PFSK-1 (cell line): ENCODE measurements at regions not wholly inside any gene's neighbourhood (a gene's known extent, or its start where the extent isn't known, plus 50 kb on each side); places are given as distances from the start of the nearest gene placed in this dataset.

Source experiments
- FOXP2 ChIP-seq: optimal IDR thresholded peaks from 2 replicates; pipeline ENCODE3; 2011; ENCODE audit warnings: borderline replicate concordance, control low read depth, inconsistent platforms; ENCODE audit not compliant: insufficient read depth; ENCODE audit errors: extremely low read length, extremely low read depth
- POLR2AphosphoS5 ChIP-seq: IDR thresholded peaks from 2 replicates; pipeline ENCODE4 v1.6.1; 2012; ENCODE audit warnings: low read depth, mild to moderate bottlenecking, control low read depth, low read length, moderate library complexity
- SIN3A ChIP-seq: IDR thresholded peaks from 2 replicates; pipeline ENCODE4 v1.6.1; 2012; ENCODE audit warnings: mild to moderate bottlenecking, low read length, moderate library complexity, borderline replicate concordance; ENCODE audit not compliant: insufficient read depth
- TAF1 ChIP-seq: IDR thresholded peaks from 2 replicates; pipeline ENCODE4 v1.6.1; 2012; ENCODE audit warnings: low read length, control low read depth, borderline replicate concordance; ENCODE audit not compliant: insufficient read depth
- TF ChIP-seq, protein P1 (sequence below), 2 experiments: IDR thresholded peaks; 2 replicates each; pipeline versions ENCODE4 v1.6.1 to v1.8.0; 2011 to 2012; ENCODE audit warnings: low read depth in 2 of 2, low read length in 2 of 2, control low read depth in 1 of 2, inconsistent platforms in 1 of 2, mild to moderate bottlenecking in 1 of 2, moderate library complexity in 1 of 2; ENCODE audit not compliant: insufficient read depth in 1 of 2

DNA sequence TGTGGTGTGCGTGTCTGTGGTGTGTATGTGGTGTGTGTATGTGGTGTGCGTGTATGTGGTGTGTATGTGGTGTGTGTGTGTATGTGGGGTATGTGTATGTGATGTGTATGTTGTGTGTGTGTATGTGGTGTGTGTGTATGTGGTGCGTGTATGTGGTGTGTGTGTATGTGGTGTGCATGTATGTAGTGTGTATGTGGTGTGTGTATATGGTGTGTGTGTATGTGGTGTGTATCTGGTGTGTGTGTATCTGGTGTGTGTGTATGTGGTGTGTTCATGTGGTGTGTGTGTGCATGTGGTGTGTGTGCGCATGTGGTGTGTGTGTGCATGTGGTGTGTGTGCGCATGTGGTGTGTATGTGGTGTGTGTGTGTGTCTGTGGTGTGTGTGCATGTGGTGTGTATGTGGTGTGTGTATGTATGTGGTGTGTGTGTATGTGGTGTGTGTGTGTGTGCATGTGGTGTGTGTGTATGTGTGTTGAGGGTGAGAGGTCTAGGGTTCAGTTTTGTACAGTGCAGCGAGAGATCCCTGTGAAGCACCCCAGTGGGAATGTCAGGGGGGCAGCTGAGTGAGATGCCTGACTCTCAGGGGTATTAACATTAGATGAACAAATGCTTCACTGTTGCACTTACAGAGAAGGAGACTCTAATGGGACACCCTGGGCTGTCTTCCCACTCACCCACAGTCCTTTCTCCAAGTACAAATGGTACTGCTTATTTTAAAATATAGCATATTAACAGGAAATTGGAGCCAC, 61.3 kb upstream of the MEDAG start:
- TF ChIP-seq SIN3A = no peak
- TF ChIP-seq, protein P1, sequence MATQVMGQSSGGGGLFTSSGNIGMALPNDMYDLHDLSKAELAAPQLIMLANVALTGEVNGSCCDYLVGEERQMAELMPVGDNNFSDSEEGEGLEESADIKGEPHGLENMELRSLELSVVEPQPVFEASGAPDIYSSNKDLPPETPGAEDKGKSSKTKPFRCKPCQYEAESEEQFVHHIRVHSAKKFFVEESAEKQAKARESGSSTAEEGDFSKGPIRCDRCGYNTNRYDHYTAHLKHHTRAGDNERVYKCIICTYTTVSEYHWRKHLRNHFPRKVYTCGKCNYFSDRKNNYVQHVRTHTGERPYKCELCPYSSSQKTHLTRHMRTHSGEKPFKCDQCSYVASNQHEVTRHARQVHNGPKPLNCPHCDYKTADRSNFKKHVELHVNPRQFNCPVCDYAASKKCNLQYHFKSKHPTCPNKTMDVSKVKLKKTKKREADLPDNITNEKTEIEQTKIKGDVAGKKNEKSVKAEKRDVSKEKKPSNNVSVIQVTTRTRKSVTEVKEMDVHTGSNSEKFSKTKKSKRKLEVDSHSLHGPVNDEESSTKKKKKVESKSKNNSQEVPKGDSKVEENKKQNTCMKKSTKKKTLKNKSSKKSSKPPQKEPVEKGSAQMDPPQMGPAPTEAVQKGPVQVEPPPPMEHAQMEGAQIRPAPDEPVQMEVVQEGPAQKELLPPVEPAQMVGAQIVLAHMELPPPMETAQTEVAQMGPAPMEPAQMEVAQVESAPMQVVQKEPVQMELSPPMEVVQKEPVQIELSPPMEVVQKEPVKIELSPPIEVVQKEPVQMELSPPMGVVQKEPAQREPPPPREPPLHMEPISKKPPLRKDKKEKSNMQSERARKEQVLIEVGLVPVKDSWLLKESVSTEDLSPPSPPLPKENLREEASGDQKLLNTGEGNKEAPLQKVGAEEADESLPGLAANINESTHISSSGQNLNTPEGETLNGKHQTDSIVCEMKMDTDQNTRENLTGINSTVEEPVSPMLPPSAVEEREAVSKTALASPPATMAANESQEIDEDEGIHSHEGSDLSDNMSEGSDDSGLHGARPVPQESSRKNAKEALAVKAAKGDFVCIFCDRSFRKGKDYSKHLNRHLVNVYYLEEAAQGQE (IDR thresholded peaks at IDR 0.05; ENCODE audit: insufficient read depth in 1 of 2, low read depth in 2 of 2, low read length in 2 of 2) = no peak
- TF ChIP-seq TAF1 = no peak
- TF ChIP-seq FOXP2 = no peak
- TF ChIP-seq POLR2AphosphoS5 = no peak

DNA sequence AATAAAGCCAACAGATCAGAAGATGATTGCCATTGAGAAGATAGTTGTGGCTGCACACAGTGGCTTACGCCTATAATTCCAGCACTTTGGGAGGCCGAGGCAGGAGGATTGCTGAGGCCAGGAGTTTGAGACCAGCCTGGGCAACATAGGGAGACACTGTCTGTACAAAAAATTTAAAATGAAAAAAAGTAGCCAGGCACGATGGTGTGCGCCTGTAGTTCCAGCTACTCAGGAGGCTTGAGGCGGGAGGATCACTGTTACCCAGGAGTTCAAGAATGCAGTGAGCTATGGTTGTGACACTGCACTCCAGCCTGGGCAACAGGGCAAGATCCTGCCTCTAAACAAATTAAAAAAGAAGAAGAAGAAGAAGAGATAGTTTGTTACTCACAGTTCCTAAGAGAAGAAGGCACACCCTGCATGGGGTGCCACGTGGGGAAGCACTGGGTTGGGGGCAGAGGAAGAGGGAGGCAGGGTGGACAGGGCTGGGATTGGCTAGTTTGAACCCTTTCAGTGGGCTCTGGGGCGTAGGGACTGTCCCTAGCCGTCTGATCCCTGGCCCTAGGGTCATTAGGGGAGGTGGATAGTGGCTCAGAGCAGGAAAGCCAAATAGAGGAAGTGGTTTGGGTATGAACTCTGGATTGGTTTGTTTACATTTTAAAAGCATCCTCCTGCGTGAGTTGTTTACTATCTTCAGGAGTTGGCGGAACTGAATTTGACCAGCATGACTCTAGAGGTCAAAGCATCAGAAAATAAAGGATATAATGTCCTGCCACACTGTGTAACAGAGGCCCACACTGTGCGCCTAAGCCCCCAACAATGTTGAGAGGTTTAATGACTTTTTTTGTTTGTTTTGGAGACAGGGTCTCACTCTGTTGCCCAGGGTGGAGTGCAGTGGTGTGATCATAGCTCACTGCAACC, 60.5 kb upstream of the MEDAG start:
- TF ChIP-seq, protein P1 (IDR thresholded peaks at IDR 0.05; ENCODE audit: insufficient read depth in 1 of 2, low read depth in 2 of 2, low read length in 2 of 2) = no peak
- no peak for TF ChIP-seq TAF1
- TF ChIP-seq SIN3A = no peak
- TF ChIP-seq FOXP2 = peak; percentile 21
- TF ChIP-seq POLR2AphosphoS5 = no peak

DNA sequence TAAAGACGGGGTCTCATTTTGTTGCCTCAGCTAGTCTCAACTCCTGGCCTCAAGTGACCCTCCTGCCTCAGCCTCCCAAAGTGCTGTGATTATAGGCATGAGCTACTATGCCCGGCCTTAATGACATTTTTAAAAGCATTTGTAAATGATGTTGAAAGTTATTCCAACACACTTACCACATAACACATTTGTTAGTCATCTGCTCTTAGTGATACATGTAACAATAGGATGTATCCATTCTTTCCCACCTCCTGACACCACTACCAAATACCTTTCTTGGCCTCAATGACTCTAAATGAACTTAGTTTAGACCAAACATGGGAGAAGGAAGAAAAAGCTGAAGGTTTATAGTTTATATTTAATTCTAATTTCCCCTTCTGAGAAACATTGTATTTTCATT, 59.8 kb upstream of the MEDAG start:
- TF ChIP-seq FOXP2 (no peak), SIN3A (no peak), POLR2AphosphoS5 (no peak), TAF1 (no peak)
- TF ChIP-seq, protein P1 (IDR thresholded peaks at IDR 0.05; ENCODE audit: insufficient read depth in 1 of 2, low read depth in 2 of 2, low read length in 2 of 2) = no peak

DNA sequence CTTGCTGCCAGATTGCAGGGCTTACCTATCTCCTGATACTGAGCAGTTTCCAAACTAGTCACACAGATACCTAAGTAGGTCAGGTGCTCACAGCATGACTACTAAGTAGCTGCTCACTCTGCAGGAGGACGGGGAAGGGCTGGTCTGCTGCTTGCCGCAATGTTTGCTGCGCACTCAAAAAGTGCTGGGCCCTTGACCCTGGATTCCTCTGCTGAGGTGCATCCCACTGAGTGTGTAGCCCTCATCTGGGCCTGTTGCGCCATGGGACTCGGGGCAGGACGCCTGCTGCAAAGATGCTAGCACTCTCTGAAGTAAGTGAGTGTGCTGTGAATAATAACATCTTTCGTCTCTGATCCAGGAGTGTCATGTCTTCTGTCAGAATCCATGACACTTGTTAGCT, 59.2 kb upstream of the MEDAG start:
- no peak for TF ChIP-seq POLR2AphosphoS5
- TF ChIP-seq, protein P1 (IDR thresholded peaks at IDR 0.05; ENCODE audit: insufficient read depth in 1 of 2, low read depth in 2 of 2, low read length in 2 of 2) = no peak
- TF ChIP-seq TAF1 = no peak
